Fibroblast of lung (primary cell): ENCODE measurements at regions not wholly inside any gene's neighbourhood (a gene's known extent, or its start where the extent isn't known, plus 50 kb on each side); places are given as distances from the start of the nearest gene placed in this dataset.

Source experiments
- EZH2 ChIP-seq: IDR thresholded peaks from 2 replicates; pipeline ENCODE4 v1.5.1; 2012; ENCODE audit warnings: low read length, control low read depth, mild to moderate bottlenecking; ENCODE audit errors: missing control alignments
- TF ChIP-seq, protein P1 (sequence below), 2 donors: IDR thresholded peaks in 1 of 2; conservative IDR thresholded peaks in 1 of 2; 1 replicate in 1 of 2; 2 replicates in 1 of 2; pipeline ENCODE4 v1.5.1; 2011 to 2012; ENCODE audit warnings: low read length in 2 of 2, control low read depth in 1 of 2, inconsistent platforms in 1 of 2, low read depth in 1 of 2, mild to moderate bottlenecking in 1 of 2

DNA sequence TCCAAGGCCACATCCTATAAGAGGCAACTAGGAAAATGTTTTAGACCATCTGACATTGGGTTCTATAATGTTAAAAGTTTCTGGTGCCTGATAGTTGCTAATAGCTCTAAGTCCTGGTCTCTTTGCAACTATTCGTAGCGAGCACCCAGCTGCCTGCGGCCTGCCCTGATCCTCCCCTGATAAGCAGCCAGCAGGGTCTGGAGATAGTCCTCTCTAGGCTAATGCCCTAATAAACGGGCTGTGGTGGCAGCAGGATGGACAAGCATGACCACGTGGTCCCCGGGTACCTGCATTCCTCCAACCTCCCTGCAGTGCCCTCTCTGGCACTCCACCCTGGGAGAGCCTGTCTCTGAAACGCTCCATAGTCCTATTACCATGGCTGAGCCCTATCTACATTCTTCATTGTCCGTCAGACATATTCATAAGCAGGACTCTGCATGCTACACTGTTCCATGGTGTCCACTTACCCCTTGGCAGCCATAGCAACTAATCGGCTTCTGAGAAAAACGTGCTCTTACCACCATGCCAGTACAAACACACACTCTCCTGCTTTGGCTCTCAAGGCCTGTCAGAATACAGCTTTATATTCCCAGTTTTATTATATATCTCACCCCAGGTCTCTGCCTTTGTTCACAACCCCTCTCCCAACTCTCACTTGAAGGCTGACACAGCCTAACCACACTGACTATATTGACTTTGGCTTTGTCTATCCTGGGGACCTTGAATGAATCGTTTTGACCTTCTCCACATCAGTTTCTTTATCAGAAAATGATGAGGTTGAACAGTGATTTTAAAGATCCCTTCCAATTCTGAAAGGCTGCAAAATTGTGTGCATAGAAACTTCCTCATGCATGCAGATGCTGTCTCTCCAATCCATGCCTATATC is 49.9 kb upstream of the DAPK1 start:
- TF ChIP-seq, protein P1, sequence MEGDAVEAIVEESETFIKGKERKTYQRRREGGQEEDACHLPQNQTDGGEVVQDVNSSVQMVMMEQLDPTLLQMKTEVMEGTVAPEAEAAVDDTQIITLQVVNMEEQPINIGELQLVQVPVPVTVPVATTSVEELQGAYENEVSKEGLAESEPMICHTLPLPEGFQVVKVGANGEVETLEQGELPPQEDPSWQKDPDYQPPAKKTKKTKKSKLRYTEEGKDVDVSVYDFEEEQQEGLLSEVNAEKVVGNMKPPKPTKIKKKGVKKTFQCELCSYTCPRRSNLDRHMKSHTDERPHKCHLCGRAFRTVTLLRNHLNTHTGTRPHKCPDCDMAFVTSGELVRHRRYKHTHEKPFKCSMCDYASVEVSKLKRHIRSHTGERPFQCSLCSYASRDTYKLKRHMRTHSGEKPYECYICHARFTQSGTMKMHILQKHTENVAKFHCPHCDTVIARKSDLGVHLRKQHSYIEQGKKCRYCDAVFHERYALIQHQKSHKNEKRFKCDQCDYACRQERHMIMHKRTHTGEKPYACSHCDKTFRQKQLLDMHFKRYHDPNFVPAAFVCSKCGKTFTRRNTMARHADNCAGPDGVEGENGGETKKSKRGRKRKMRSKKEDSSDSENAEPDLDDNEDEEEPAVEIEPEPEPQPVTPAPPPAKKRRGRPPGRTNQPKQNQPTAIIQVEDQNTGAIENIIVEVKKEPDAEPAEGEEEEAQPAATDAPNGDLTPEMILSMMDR (conservative IDR thresholded peaks at IDR 0.05 in 1 of 2, IDR thresholded peaks at IDR 0.05 in 1 of 2; ENCODE audit: low read depth in 1 of 2, low read length in 2 of 2): no peak
- TF ChIP-seq EZH2: no peak
